Kidney (tissue), 13 donors: ENCODE measurements at regions not wholly inside any gene's neighbourhood (a gene's known extent, or its start where the extent isn't known, plus 50 kb on each side); places are given as distances from the start of the nearest gene placed in this dataset.
"Not testable (repeated sequence)": the region's sequence is repeated elsewhere in the genome, so short reads cannot be mapped to it uniquely, and the experiment has no call there.

Experiments
- DNase-seq, 5 donors: peaks; one replicate each; pipeline ENCODE4 v3.0.0-alpha.2; 2013 to 2020
- FAIRE-seq: peaks from 2 replicates; lab custom pipeline; 2012; peaks lifted over from hg19 to GRCh38; lab: Jason Lieb, UNC
- H3K27ac ChIP-seq, 2 donors: one replicate each; pipeline ENCODE4 v1.7.0; 2013; ENCODE audit warnings: low read depth in 2 of 2, low read length in 2 of 2, inconsistent platforms in 1 of 2
- H3K27me3 ChIP-seq: one replicate; pipeline ENCODE4 v1.7.1; 2013; ENCODE audit warnings: low read length, inconsistent platforms; ENCODE audit not compliant: control insufficient read depth, insufficient read depth
- H3K36me3 ChIP-seq, 3 donors: one replicate each; pipeline versions ENCODE4 v1.7.0 to v1.7.1; 2013; ENCODE audit warnings: low read length in 3 of 3, control low read depth in 1 of 3, inconsistent platforms in 1 of 3; ENCODE audit not compliant: insufficient read depth in 3 of 3, control insufficient read depth in 2 of 3
- H3K4me1 ChIP-seq, 3 donors: one replicate each; pipeline versions ENCODE4 v1.7.0 to v1.7.1; 2013; ENCODE audit warnings: low read length in 3 of 3, inconsistent platforms in 1 of 3, low read depth in 1 of 3; ENCODE audit not compliant: control insufficient read depth in 2 of 3, insufficient read depth in 2 of 3
- H3K4me3 ChIP-seq, 3 donors: one replicate each; pipeline versions ENCODE4 v1.7.0 to v1.8.1; 2013; ENCODE audit warnings: low read length in 3 of 3, control low read depth in 1 of 3, inconsistent platforms in 1 of 3
- H3K9ac ChIP-seq, 3 donors: one replicate each; pipeline versions ENCODE4 v1.7.0 to v1.7.1; 2013; ENCODE audit warnings: low read length in 3 of 3, control low read depth in 1 of 3, inconsistent platforms in 1 of 3
- H3K9me3 ChIP-seq, 3 donors: one replicate each; pipeline versions ENCODE4 v1.7.0 to v1.7.1; 2013; ENCODE audit warnings: low read length in 3 of 3, control low read depth in 1 of 3, inconsistent platforms in 1 of 3; ENCODE audit not compliant: control insufficient read depth in 2 of 3, insufficient read depth in 1 of 3
- intact Hi-C: fragments of 100-400 bp; cut with DNase I; formaldehyde crosslinking; loops from one replicate; pipeline ENCODE4 v1.11.1; 2022
- TF ChIP-seq, protein P1 (sequence below): IDR thresholded peaks from 3 replicates; pipeline ENCODE4 v1.5.1; 2012; ENCODE audit warnings: mild to moderate bottlenecking, moderate library complexity, borderline replicate concordance; ENCODE audit not compliant: insufficient read depth; ENCODE audit errors: extremely low read depth
- donor health status: control.
- donor health status: control.
- donor health status: control.
- donor health status: control.
- donor health status: control.
- donor health status: DM: yes; HTN: yes; CAD: no.
- donor health status: Normal renal cell carcinoma (clear cell type).

GRCh38 chr16:29155131-29155865 is 170.4 kb downstream of the LAT start:
- H3K9ac ChIP-seq, H3K9me3 ChIP-seq, H3K4me1 ChIP-seq, H3K27ac ChIP-seq, intact Hi-C loops, H3K4me3 ChIP-seq, FAIRE-seq, H3K27me3 ChIP-seq, H3K36me3 ChIP-seq: not testable (repeated sequence)
- peak in 1 of 5 donors; percentile 68 for DNase-seq

- Histone ChIP-seq H3K4me3 (no peak overlapping the region), H3K27ac (no peak overlapping the region), H3K4me1 (peaks cover 0 to 2% (median 0%) of the 10 kb centered on the region in 3 donors), H3K36me3 (no peaks in the 10 kb centered on the region), H3K9ac (no peak overlapping the region), H3K9me3 (no peaks in the 10 kb centered on the region), H3K27me3 (no peaks in the 10 kb centered on the region)
- DNase-seq (no peak), FAIRE-seq (no peak)
- intact Hi-C loops = no loop called here
- TF ChIP-seq, protein P1, sequence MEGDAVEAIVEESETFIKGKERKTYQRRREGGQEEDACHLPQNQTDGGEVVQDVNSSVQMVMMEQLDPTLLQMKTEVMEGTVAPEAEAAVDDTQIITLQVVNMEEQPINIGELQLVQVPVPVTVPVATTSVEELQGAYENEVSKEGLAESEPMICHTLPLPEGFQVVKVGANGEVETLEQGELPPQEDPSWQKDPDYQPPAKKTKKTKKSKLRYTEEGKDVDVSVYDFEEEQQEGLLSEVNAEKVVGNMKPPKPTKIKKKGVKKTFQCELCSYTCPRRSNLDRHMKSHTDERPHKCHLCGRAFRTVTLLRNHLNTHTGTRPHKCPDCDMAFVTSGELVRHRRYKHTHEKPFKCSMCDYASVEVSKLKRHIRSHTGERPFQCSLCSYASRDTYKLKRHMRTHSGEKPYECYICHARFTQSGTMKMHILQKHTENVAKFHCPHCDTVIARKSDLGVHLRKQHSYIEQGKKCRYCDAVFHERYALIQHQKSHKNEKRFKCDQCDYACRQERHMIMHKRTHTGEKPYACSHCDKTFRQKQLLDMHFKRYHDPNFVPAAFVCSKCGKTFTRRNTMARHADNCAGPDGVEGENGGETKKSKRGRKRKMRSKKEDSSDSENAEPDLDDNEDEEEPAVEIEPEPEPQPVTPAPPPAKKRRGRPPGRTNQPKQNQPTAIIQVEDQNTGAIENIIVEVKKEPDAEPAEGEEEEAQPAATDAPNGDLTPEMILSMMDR = no peak
Observed at GRCh38 chr16:29154676-29155121, 169.8 kb downstream of the LAT start.

- H3K4me1 ChIP-seq = peaks cover 0 to 2% (median 0%) of the 10 kb centered on the region in 3 donors
- no peak for FAIRE-seq
Observed at GRCh38 chr16:29154088-29154487, 169.2 kb downstream of the LAT start.

GRCh38 chr16:29153307-29153706 is 168.5 kb downstream of the LAT start:
- H3K4me3 ChIP-seq, H3K9me3 ChIP-seq, H3K36me3 ChIP-seq, H3K27me3 ChIP-seq, H3K4me1 ChIP-seq, H3K27ac ChIP-seq, FAIRE-seq, DNase-seq, intact Hi-C loops, H3K9ac ChIP-seq: not testable (repeated sequence)

More at GRCh38 chr16:29154088-29154487, 169.2 kb downstream of the LAT start:
- Histone ChIP-seq H3K36me3 (no peaks in the 10 kb centered on the region), H3K27me3 (no peaks in the 10 kb centered on the region), H3K9me3 (no peaks in the 10 kb centered on the region), H3K9ac (no peak overlapping the region), H3K27ac (no peak overlapping the region), H3K4me3 (no peak overlapping the region)
- TF ChIP-seq, protein P1 = no peak
- intact Hi-C loops = no loop called here
- DNase-seq = no peak

DNA sequence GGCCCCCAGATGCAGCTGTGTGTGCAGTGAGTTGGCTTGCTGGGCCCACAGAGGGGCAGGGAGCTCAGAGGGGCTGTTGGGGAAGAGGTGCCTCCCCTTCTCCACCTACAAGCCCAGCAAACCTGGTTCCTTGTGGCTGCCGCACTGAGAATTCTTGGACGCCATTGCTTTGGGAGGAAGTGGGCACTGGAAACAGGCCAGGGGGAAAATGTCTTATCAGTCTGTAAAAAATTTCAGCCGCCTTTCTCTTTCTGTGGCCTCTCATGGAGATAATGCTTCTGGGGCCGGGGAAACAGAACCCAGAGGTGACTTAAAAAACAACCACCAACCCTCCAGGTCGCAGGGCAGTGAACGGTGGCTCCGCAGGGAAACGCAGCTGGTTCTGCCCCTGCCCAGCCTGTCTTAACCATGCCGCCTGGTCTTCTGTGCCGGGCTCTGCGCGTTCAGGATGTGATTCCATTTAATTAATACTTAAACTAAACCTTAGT is 167.7 kb downstream of the LAT start:
- DNase-seq, H3K4me1 ChIP-seq, H3K36me3 ChIP-seq, H3K9me3 ChIP-seq, H3K9ac ChIP-seq, FAIRE-seq, H3K27ac ChIP-seq, intact Hi-C loops, H3K4me3 ChIP-seq, H3K27me3 ChIP-seq: not testable (repeated sequence)
